Renal cortex interstitium (tissue), 11 donors: ENCODE measurements at regions not wholly inside any gene's neighbourhood (a gene's known extent, or its start where the extent isn't known, plus 50 kb on each side); places are given as distances from the start of the nearest gene placed in this dataset.

ENCODE experiments used
- DNase-seq, 11 donors: peaks; one replicate each; pipeline ENCODE4 v3.0.0-alpha.2; 2013; ENCODE audit warnings: low read depth in 9 of 11, low spot score in 4 of 11; ENCODE audit errors: extremely low read depth in 1 of 11

GRCh38 chr1:232493869-232494268 is 136.1 kb downstream of the SIPA1L2 start:
- DNase-seq, result no peak

GRCh38 chr1:232489256-232489655 is 140.7 kb downstream of the SIPA1L2 start:
- DNase-seq, result no peak

GRCh38 chr1:232487236-232487635 is 142.7 kb downstream of the SIPA1L2 start:
- DNase-seq, result no peak

- no peak for DNase-seq
These were observed 143.3 kb downstream of the SIPA1L2 start for GRCh38 chr1:232486454-232487207.

DNA sequence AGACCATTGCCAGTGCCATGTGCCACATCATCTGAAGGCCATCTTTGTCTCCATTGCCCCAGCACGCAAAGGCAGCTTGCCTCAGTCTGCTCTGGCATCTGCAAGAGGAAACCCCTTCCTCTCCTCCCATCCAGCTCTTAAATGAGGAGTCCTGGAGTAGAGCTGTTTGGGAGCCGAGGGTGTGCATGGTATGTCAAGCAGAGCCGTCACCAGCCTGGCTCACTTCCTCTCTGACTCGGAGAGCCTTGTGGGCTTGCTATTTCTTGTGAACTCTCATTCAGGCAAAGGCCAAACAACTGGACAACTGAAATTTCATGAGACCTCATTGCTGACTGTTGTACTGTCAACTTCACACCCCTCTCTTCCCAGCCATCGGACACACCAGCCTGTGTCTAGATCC is 143.9 kb downstream of the SIPA1L2 start:
- no peak for DNase-seq

DNA sequence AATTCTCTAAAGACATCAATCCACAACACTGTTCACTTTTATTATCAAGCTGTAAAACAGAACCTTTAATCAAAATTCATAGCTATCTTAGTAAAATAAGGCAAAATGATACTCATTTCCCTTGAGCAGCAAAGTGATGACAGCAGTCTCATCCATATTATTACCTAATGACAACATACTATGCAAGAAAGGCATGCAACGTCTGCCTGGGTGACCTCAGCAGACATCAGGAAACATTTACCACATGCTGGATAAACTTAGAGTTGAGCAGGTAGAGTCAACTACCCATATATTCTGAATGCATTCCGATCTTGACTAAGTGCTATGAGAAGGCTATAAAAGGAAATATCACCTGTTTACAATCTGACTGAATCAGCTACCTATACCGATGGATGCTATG is 145.1 kb downstream of the SIPA1L2 start:
- DNase-seq, result no peak

DNA sequence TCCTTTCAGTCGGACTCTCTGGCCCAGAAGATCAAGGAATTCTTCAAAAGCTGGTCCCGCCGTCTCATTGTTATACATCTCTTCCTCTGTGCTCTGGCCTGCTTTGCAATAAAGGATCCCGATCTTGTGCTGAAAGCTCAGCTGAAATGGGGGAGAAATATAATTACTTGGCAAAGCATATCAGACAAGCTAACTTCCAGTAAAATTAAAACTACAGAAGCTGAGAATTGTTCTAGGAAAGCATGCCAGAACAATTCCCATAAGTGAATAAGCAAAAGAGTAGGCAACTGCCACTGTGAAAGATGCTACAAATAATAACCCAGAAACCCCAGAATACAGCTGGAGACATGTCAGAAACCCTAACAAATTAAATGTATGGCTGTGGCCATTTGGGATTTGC is 146.1 kb downstream of the SIPA1L2 start:
- no peak for DNase-seq

GRCh38 chr1:232481091-232481490 is 148.8 kb downstream of the SIPA1L2 start:
- no peak for DNase-seq

DNA sequence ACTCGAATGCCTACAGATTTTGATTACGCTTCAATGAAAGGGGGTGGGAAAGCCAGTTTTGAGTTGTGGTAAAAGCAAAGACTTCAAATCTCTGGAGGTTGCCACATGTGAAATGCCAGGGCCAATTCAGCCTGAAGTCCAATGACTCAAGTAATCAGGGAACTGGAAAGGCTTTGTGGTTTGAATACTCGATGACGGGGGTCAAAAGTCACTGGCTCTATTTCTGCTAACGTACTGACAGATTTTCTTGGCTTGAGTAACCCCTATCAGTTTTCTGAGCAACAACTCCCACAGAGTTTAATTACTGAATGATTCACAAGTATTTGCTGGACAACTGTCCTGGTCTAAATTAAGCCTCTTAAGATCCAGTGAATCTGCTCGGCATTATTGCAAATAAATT is 152.2 kb downstream of the SIPA1L2 start:
- peak in 8 of 11 donors; percentile 16 to 45 (median 23) for DNase-seq

GRCh38 chr1:232476538-232476950 is 153.4 kb downstream of the SIPA1L2 start:
- no peak for DNase-seq

- DNase-seq, result no peak
These were observed 155.1 kb downstream of the SIPA1L2 start for GRCh38 chr1:232474826-232475225.

DNA sequence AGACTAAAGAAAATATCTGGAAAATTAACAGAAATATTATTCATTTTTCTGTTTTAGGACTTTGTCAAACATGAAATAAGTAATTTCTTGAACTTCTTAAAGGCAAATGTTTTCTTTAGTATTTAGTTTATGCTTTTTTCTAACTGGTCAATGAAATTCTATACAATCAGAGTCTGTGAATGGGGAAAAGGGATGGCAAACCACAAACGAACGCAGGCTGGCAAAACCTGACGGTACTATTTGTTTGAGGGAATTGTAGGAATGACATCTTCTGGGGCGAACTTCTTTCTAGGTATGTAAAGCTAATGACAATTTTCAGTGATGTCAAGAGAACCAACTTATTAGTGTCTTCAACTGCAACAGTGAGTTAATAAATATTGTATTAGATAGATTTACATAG is 156.0 kb downstream of the SIPA1L2 start:
- DNase-seq, result no peak

- DNase-seq, result no peak
These were observed 156.6 kb downstream of the SIPA1L2 start for GRCh38 chr1:232473324-232473723.

GRCh38 chr1:232472485-232473041 is 157.4 kb downstream of the SIPA1L2 start:
- DNase-seq, result no peak

DNA sequence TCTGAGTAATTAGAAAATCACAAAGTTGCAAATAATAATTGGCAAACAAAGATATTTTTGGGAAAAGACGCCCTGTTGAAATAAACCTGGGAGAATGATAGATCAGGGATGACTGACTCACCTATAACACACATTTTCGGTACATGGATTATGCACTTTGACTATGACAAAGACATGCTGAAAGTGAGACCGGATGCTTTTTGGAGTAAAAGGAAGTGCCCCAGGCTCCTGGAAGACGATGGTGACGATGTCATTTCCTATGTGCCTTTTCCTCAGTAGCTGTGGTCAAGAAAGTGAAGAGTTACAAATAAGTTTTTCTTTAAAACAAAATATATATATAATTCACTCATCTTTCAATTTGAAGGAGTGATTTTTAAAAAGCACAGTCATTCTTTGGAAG is 158.7 kb downstream of the SIPA1L2 start:
- no peak for DNase-seq

GRCh38 chr1:232470711-232471110 is 159.2 kb downstream of the SIPA1L2 start:
- no peak for DNase-seq

- DNase-seq, result no peak
These were observed 161.7 kb downstream of the SIPA1L2 start for GRCh38 chr1:232468249-232468648.

DNA sequence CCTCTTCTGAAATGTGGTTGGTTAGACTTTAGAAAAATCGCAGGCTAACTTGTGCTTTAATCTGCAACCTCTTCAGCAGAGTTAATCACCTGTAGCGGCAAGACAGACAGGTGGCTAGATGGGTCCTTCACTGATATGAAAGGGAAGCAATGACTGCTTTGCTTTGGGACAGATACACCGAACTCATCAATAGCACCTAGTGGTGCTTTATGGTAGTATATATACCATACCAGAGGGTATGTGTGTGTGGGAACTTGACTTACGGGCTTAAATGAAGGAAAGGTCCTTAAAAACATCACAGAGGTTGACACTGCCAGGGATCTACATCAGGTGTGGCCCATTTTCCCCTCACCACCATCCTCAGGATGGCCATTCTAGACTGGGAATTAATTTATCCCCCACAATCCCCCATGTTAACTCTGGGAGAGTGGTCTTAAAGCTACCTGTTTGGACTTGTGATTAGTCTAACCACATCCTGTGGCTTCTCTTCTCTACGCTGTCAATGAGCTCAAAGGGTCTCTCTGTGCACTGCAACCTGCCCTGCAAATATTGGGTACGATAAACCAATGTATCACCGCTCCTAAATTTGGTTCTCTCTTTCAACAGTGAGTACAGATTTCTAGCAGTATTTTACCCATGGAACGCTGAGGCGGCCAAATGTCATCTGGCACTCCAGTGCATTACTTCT is 162.7 kb downstream of the SIPA1L2 start:
- no peak for DNase-seq

- DNase-seq, result no peak
These were observed 165.6 kb downstream of the SIPA1L2 start for GRCh38 chr1:232464325-232464724.

- no peak for DNase-seq
These were observed 166.7 kb downstream of the SIPA1L2 start for GRCh38 chr1:232463225-232463624.
